ENCODE measurements at regions not wholly inside any gene's neighbourhood (a gene's known extent, or its start where the extent isn't known, plus 50 kb on each side); places are given as distances from the start of the nearest gene placed in this dataset.

- H3K36me3 Mint-ChIP-seq (ENCODE audit: low read depth) = no peaks in the 10 kb centered on the region
- CTCF ChIA-PET = no interaction called here
- intact Hi-C loops (cut with micrococcal nuclease) = no loop called here
- no peaks in the 10 kb centered on the region for H3K9me3 Mint-ChIP-seq
- TF ChIP-seq CTCF (IDR thresholded peaks at IDR 0.05) = no peak
- DNase-seq (no peak), ATAC-seq (no peak)
- H3K27ac Mint-ChIP-seq = no peak overlapping the region
- H3K27me3 Mint-ChIP-seq = no peaks in the 10 kb centered on the region
- POLR2A ChIA-PET = no interaction called here
- no peak overlapping the region for H3K4me3 Mint-ChIP-seq
- H3K4me1 Mint-ChIP-seq (ENCODE audit: low read depth) = no peaks in the 10 kb centered on the region
Observed at GRCh38 chr12:125657681-125658080, 592.4 kb downstream of the AACS start.

- ChIA-PET POLR2A (no interaction called here), CTCF (no interaction called here)
- no peaks in the 10 kb centered on the region for H3K27me3 Mint-ChIP-seq
- H3K4me3 Mint-ChIP-seq = no peak overlapping the region
- H3K9me3 Mint-ChIP-seq = no peaks in the 10 kb centered on the region
- intact Hi-C loops (cut with micrococcal nuclease) = no loop called here
- ATAC-seq (no peak), DNase-seq (no peak)
- no peaks in the 10 kb centered on the region for H3K36me3 Mint-ChIP-seq (ENCODE audit: low read depth)
- H3K27ac Mint-ChIP-seq = no peak overlapping the region
- TF ChIP-seq CTCF (IDR thresholded peaks at IDR 0.05) = no peak
- no peaks in the 10 kb centered on the region for H3K4me1 Mint-ChIP-seq (ENCODE audit: low read depth)
Observed at GRCh38 chr12:125674554-125675338, 609.5 kb downstream of the AACS start.

- CTCF ChIA-PET = no interaction called here
Observed at GRCh38 chr12:125676366-125676765, 611.1 kb downstream of the AACS start.

GRCh38 chr12:125677829-125678228 is 612.6 kb downstream of the AACS start:
- CTCF ChIA-PET = no interaction called here
- H3K4me1 Mint-ChIP-seq (ENCODE audit: low read depth) = no peaks in the 10 kb centered on the region
- intact Hi-C loops (cut with micrococcal nuclease) = no loop called here
- POLR2A ChIA-PET = interaction anchor here (0.7 kb wide), 1 partner anchor 418 kb away, joined by 3 read pairs; no protein-coding TSS in a partner anchor
- H3K9me3 Mint-ChIP-seq = peaks cover 4% of the 10 kb centered on the region
- ATAC-seq (no peak), DNase-seq (no peak)
- no peak for TF ChIP-seq CTCF (IDR thresholded peaks at IDR 0.05)
- H3K36me3 Mint-ChIP-seq (ENCODE audit: low read depth) = no peaks in the 10 kb centered on the region
- no peak overlapping the region for H3K27ac Mint-ChIP-seq
- H3K4me3 Mint-ChIP-seq = no peak overlapping the region
- no peaks in the 10 kb centered on the region for H3K27me3 Mint-ChIP-seq

More at GRCh38 chr12:125676366-125676765, 611.1 kb downstream of the AACS start:
- intact Hi-C loops (cut with micrococcal nuclease) = no loop called here
- Mint-ChIP-seq H3K4me1 (ENCODE audit: low read depth) (no peaks in the 10 kb centered on the region), H3K4me3 (no peak overlapping the region), H3K36me3 (ENCODE audit: low read depth) (no peaks in the 10 kb centered on the region), H3K27me3 (no peaks in the 10 kb centered on the region), H3K27ac (no peak overlapping the region), H3K9me3 (peaks cover 4% of the 10 kb centered on the region)
- DNase-seq (no peak), ATAC-seq (no peak)
- no peak for TF ChIP-seq CTCF (IDR thresholded peaks at IDR 0.05)
- POLR2A ChIA-PET = no interaction called here

GRCh38 chr12:125678589-125678993 is 613.4 kb downstream of the AACS start:
- Mint-ChIP-seq H3K4me3 (no peak overlapping the region), H3K36me3 (ENCODE audit: low read depth) (no peaks in the 10 kb centered on the region), H3K4me1 (ENCODE audit: low read depth) (no peaks in the 10 kb centered on the region), H3K27ac (no peak overlapping the region), H3K27me3 (no peaks in the 10 kb centered on the region), H3K9me3 (peaks cover 4% of the 10 kb centered on the region)
- no peak for ATAC-seq
- CTCF ChIA-PET = no interaction called here
- no peak for TF ChIP-seq CTCF (IDR thresholded peaks at IDR 0.05)
- intact Hi-C loops (cut with micrococcal nuclease) = no loop called here
- no peak for DNase-seq
- POLR2A ChIA-PET = no interaction called here
